ENCODE measurements at regions not wholly inside any gene's neighbourhood (a gene's known extent, or its start where the extent isn't known, plus 50 kb on each side); places are given as distances from the start of the nearest gene placed in this dataset.

DNA sequence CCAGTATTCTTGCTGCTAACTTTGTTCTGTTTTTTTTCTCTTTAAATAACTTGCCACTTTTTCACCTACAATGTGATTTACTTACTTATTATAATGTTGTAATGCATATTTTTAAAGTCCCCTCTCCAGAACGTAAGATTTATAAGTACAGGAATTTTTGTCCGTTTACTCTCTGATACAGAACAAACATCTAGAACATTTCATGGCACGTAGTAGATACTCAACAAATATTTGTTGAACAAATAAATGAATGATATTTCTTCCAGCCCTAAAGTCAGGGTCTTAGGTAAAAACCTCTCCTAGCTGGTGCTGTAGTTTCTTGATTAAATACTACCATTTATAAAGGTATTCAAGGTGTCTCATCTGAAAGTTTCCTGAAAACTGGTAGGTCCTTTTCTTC, 125.1 kb downstream of the ZBTB18 start:
- DNase-seq (ENCODE audit: insufficient read length) (no peak), FAIRE-seq (no peak)
- TF ChIP-seq POLR2A (IDR thresholded peaks at IDR 0.05; ENCODE audit: low read depth, low read length): no peak
- TF ChIP-seq POLR2AphosphoS5 (IDR thresholded peaks at IDR 0.05; ENCODE audit: low read depth, low read length): no peak
- no peak for TF ChIP-seq TAF1 (IDR thresholded peaks at IDR 0.05; ENCODE audit: borderline replicate concordance, low read depth, low read length)

GRCh38 chr1:244180256-244180655, 129.2 kb downstream of the ZBTB18 start:
- TF ChIP-seq TAF1 (IDR thresholded peaks at IDR 0.05; ENCODE audit: borderline replicate concordance, low read depth, low read length) (no peak), POLR2A (IDR thresholded peaks at IDR 0.05; ENCODE audit: low read depth, low read length) (no peak), POLR2AphosphoS5 (IDR thresholded peaks at IDR 0.05; ENCODE audit: low read depth, low read length) (no peak)
- no peak for DNase-seq (ENCODE audit: insufficient read length)

GRCh38 chr1:244181867-244182266, 130.8 kb downstream of the ZBTB18 start:
- TF ChIP-seq POLR2AphosphoS5 (IDR thresholded peaks at IDR 0.05; ENCODE audit: low read depth, low read length) (no peak), POLR2A (IDR thresholded peaks at IDR 0.05; ENCODE audit: low read depth, low read length) (no peak), TAF1 (IDR thresholded peaks at IDR 0.05; ENCODE audit: borderline replicate concordance, low read depth, low read length) (no peak)
- FAIRE-seq: no peak

More at GRCh38 chr1:244180256-244180655, 129.2 kb downstream of the ZBTB18 start:
- FAIRE-seq: no peak

GRCh38 chr1:244183037-244183436, 132.0 kb downstream of the ZBTB18 start:
- DNase-seq (ENCODE audit: insufficient read length): no peak
- TF ChIP-seq POLR2AphosphoS5 (IDR thresholded peaks at IDR 0.05; ENCODE audit: low read depth, low read length) (no peak), POLR2A (IDR thresholded peaks at IDR 0.05; ENCODE audit: low read depth, low read length) (no peak), TAF1 (IDR thresholded peaks at IDR 0.05; ENCODE audit: borderline replicate concordance, low read depth, low read length) (no peak)
- FAIRE-seq: no peak

More at GRCh38 chr1:244181867-244182266, 130.8 kb downstream of the ZBTB18 start:
- no peak for DNase-seq (ENCODE audit: insufficient read length)

DNA sequence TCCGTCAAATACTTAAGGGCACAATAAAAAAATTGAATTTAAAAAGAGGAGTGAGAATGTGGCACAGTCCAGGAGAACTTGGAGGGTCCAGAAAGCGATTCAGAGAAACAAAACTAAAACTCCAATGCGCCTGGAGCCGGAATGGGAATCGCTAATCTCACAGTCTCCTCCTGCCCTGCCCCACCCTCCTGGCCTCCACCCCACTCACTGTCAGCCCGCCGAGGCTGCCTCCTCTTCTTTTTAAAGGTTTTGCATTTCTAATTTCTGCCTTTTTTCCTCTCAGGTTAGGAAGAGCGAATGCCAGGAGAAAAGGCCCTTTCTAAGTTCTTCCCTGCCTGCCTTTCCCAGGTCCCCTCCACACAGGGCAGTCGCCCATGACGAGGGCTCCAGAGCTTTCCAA, 135.3 kb downstream of the ZBTB18 start:
- DNase-seq (ENCODE audit: insufficient read length): no peak
- no peak for TF ChIP-seq POLR2A (IDR thresholded peaks at IDR 0.05; ENCODE audit: low read depth, low read length)
- no peak for TF ChIP-seq POLR2AphosphoS5 (IDR thresholded peaks at IDR 0.05; ENCODE audit: low read depth, low read length)
- TF ChIP-seq TAF1 (IDR thresholded peaks at IDR 0.05; ENCODE audit: borderline replicate concordance, low read depth, low read length): no peak
- FAIRE-seq: no peak

DNA sequence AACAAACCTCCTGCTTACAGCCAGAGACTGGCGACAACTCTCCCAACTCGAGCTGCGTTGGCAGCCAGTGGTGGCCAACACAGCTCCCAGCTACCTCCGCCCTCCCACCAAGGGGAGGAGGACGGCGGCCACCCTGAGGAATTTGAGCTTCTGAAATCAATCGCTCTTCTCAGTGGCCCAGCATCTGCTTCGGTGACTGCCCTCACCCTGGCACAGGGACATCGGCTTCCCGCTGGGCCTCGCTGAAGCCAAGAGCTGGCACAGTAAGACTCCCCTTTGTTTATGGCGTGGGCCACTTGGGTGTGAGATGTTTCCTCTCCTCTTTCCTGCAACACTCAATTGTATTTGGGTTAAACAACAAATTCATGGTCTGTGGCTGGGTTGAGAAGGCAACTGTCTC, 136.2 kb downstream of the ZBTB18 start:
- DNase-seq (ENCODE audit: insufficient read length) (no peak), FAIRE-seq (no peak)
- no peak for TF ChIP-seq TAF1 (IDR thresholded peaks at IDR 0.05; ENCODE audit: borderline replicate concordance, low read depth, low read length)
- no peak for TF ChIP-seq POLR2A (IDR thresholded peaks at IDR 0.05; ENCODE audit: low read depth, low read length)
- no peak for TF ChIP-seq POLR2AphosphoS5 (IDR thresholded peaks at IDR 0.05; ENCODE audit: low read depth, low read length)

GRCh38 chr1:244191581-244191980, 140.5 kb downstream of the ZBTB18 start:
- FAIRE-seq (no peak), DNase-seq (ENCODE audit: insufficient read length) (no peak)
- TF ChIP-seq POLR2A (IDR thresholded peaks at IDR 0.05; ENCODE audit: low read depth, low read length): no peak
- no peak for TF ChIP-seq TAF1 (IDR thresholded peaks at IDR 0.05; ENCODE audit: borderline replicate concordance, low read depth, low read length)
- no peak for TF ChIP-seq POLR2AphosphoS5 (IDR thresholded peaks at IDR 0.05; ENCODE audit: low read depth, low read length)

DNA sequence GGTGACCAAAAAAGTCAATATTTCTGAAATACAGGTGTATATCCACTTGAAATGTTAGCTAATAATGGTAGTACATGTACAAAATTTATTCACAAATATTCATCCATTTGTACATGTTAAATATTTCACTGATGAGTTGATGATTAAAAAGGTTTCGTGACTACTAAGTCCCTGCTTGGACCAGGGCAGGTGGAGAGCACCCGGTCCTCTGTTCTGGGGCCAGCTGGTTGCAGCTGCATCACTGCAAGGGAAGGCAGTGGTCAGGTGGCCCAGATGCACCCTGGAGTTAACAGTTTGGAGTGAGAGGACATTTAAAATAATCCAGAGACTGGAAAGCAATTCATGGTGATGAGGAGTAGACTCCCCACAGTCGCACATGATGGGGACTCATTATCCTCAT, 141.2 kb downstream of the ZBTB18 start:
- TF ChIP-seq POLR2AphosphoS5 (IDR thresholded peaks at IDR 0.05; ENCODE audit: low read depth, low read length): no peak
- TF ChIP-seq POLR2A (IDR thresholded peaks at IDR 0.05; ENCODE audit: low read depth, low read length): no peak
- no peak for TF ChIP-seq TAF1 (IDR thresholded peaks at IDR 0.05; ENCODE audit: borderline replicate concordance, low read depth, low read length)
- FAIRE-seq: no peak
- DNase-seq (ENCODE audit: insufficient read length): no peak

GRCh38 chr1:244196571-244197285, 145.6 kb downstream of the ZBTB18 start:
- no peak for FAIRE-seq
- no peak for DNase-seq (ENCODE audit: insufficient read length)
- TF ChIP-seq TAF1 (IDR thresholded peaks at IDR 0.05; ENCODE audit: borderline replicate concordance, low read depth, low read length) (no peak), POLR2AphosphoS5 (IDR thresholded peaks at IDR 0.05; ENCODE audit: low read depth, low read length) (no peak)

DNA sequence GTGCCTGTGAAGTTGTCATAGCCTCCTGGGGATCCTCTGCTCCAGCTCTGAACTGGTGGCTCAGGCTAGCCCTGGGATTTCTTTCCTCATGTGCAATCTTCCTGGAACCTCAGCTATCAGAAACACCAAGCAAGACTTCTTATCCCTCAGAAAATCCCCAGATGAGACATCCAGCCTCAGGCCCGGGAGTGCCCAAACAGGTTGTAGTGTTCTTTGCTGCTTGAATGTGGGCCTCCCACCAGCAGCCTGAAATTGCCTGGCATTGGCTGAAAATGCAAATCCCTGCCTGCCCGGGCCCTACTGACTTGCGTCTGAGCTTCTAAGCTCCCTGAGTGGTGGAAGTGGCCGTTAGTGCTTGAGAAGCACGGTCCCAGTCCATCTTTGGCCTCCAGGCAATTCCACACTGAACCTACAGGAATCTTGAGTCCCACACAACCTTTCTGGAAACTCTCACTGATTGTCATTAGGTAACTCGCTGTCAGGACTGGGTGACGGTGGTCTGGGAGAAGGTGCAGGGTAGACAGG, 146.8 kb downstream of the ZBTB18 start:
- TF ChIP-seq POLR2AphosphoS5 (IDR thresholded peaks at IDR 0.05; ENCODE audit: low read depth, low read length) (no peak), POLR2A (IDR thresholded peaks at IDR 0.05; ENCODE audit: low read depth, low read length) (no peak), TAF1 (IDR thresholded peaks at IDR 0.05; ENCODE audit: borderline replicate concordance, low read depth, low read length) (no peak)
- DNase-seq (ENCODE audit: insufficient read length) (no peak), FAIRE-seq (no peak)

DNA sequence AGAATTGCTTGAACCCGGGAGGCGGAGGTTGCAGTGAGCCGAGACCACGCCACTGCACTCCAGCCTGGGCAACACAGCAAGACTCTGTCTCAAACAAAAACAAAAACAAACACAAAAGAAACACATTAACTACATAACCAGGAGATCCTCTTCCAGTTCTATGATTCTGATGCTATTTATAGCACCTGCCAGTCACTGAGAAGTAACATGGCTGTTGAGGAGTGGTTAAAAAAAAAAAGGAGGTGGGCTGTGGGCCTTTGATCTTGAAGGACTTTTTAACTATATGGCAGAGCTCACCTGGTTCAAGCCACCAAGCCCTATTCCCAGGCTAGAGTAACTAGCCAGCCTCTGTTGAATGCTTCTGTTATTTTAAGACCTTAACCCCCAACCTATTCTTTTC, 148.8 kb downstream of the ZBTB18 start:
- TF ChIP-seq TAF1 (IDR thresholded peaks at IDR 0.05; ENCODE audit: borderline replicate concordance, low read depth, low read length) (no peak), POLR2AphosphoS5 (IDR thresholded peaks at IDR 0.05; ENCODE audit: low read depth, low read length) (no peak), POLR2A (IDR thresholded peaks at IDR 0.05; ENCODE audit: low read depth, low read length) (no peak)
- FAIRE-seq: no peak

DNA sequence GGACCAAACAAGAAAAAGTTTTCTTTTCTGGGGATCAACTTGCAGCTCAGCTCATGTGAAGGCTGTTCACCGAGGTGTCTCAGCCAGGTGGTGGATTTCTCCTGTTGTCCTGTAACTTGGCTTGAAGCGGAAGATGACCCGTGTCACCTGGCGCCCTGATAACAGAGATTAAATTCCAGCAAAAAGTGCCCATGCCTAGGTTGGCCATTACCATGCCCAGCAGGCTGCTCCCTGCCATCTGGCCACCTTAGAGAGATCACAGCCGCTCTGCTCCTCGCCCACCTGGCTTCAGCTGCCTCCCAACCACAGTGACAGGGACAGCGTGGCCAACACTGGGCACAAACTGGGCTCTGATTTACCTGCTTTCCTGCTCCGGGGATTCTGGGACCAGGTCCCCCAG, 149.5 kb downstream of the ZBTB18 start:
- FAIRE-seq (no peak), DNase-seq (ENCODE audit: insufficient read length) (no peak)
- TF ChIP-seq POLR2AphosphoS5 (IDR thresholded peaks at IDR 0.05; ENCODE audit: low read depth, low read length) (no peak), POLR2A (IDR thresholded peaks at IDR 0.05; ENCODE audit: low read depth, low read length) (no peak), TAF1 (IDR thresholded peaks at IDR 0.05; ENCODE audit: borderline replicate concordance, low read depth, low read length) (no peak)

More for the DNA sequence above, 148.8 kb downstream of the ZBTB18 start:
- DNase-seq (ENCODE audit: insufficient read length): no peak
